ENCODE measurements at regions not wholly inside any gene's neighbourhood (a gene's known extent, or its start where the extent isn't known, plus 50 kb on each side); places are given as distances from the start of the nearest gene placed in this dataset.

DNA sequence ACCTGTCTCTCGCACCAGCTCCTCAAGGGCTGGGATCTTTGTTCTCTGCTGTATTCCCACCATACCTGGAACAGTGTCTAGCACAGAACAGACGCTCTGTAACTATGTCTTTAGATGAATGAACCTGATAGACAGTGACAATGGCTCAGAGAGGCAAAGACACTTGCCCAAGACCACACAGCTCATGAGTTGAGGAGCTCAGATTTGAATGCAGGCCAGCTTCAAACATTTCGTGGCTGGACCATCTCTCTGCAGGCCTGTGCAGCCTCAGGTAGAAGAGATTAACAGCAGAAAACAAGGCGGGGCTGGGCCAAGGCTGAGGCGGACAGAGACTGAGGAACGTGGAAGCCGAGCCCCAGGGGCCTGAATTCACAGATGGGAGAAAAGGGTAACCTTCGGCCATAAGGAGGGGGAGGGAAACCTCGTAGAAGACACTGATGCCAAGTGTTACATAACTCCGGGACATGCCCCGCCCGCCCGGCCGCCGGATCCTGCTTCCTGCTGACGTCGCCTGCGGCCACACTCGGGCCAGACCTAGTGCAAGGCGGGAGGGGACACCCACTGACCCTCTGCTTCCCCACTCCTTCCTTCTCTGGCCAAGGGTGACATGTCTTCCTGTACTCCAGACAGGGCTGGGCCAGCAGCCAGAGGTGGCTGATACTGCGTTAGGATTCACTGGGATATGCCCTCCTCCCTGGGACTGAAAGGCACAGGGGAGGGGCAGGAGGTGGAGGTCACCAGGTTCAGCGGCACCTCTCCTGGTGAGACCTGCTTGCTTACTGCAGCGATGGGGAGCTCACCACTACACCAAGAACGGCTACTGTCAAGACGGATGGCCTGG is 86.8 kb downstream of the RFLNA start:
- H3K9me1 ChIP-seq (ENCODE audit: insufficient read depth, low read length) = peaks cover 16% of the 10 kb centered on the region; the same call in 1 of the 2 replicates
- peak overlapping the region; percentile 33; the same call in 1 of the 2 replicates for H3K18ac ChIP-seq (ENCODE audit: low read depth, low read length)
- H2AFZ ChIP-seq (replicated peaks; ENCODE audit: low read length, poor library complexity) = peak overlapping the region; percentile 25
- no peak overlapping the region for H3K4me3 ChIP-seq (ENCODE audit: insufficient read depth, low read depth, low read length)
- H4K5ac ChIP-seq (ENCODE audit: low read depth, low read length) = peak overlapping the region; percentile 19; the same call in 1 of the 2 replicates
- H3K4ac ChIP-seq (ENCODE audit: low read depth, low read length) = peak overlapping the region; percentile 95
- no peak overlapping the region for H3K4me2 ChIP-seq (ENCODE audit: low read depth, low read length)
- H2BK120ac ChIP-seq (ENCODE audit: low read depth, low read length) = peak overlapping the region; percentile 91
- peak; percentile 56; the same call in 1 of the 2 replicates for TF ChIP-seq CEBPB (IDR thresholded peaks at IDR 0.05; ENCODE audit: low read depth, low read length)
- TF ChIP-seq MAZ (IDR thresholded peaks at IDR 0.05; ENCODE audit: borderline replicate concordance, low read depth, low read length) = peak; percentile 50
- no peak for TF ChIP-seq RFX5 (IDR thresholded peaks at IDR 0.05; ENCODE audit: low read depth, low read length)
- TF ChIP-seq, protein P1, sequence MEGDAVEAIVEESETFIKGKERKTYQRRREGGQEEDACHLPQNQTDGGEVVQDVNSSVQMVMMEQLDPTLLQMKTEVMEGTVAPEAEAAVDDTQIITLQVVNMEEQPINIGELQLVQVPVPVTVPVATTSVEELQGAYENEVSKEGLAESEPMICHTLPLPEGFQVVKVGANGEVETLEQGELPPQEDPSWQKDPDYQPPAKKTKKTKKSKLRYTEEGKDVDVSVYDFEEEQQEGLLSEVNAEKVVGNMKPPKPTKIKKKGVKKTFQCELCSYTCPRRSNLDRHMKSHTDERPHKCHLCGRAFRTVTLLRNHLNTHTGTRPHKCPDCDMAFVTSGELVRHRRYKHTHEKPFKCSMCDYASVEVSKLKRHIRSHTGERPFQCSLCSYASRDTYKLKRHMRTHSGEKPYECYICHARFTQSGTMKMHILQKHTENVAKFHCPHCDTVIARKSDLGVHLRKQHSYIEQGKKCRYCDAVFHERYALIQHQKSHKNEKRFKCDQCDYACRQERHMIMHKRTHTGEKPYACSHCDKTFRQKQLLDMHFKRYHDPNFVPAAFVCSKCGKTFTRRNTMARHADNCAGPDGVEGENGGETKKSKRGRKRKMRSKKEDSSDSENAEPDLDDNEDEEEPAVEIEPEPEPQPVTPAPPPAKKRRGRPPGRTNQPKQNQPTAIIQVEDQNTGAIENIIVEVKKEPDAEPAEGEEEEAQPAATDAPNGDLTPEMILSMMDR (conservative IDR thresholded peaks at IDR 0.05; ENCODE audit: low read depth, low read length) = no peak
- no peak for TF ChIP-seq BHLHE40 (IDR thresholded peaks at IDR 0.05; ENCODE audit: low read depth, low read length)
- TF ChIP-seq RCOR1 (IDR thresholded peaks at IDR 0.05; ENCODE audit: insufficient replicate concordance, low read length) = no peak
- TF ChIP-seq MXI1 (IDR thresholded peaks at IDR 0.05; ENCODE audit: borderline replicate concordance, low read depth, low read length) = no peak
- TF ChIP-seq RAD21 (IDR thresholded peaks at IDR 0.05; ENCODE audit: low read length) = no peak
- TF ChIP-seq NFE2L2 (IDR thresholded peaks at IDR 0.05; ENCODE audit: low read depth, low read length) = no peak
- TF ChIP-seq MAFK (IDR thresholded peaks at IDR 0.05; ENCODE audit: low read depth, low read length) = no peak
- peak overlapping the region; percentile 72 to 93 for H4K8ac ChIP-seq (ENCODE audit: low read depth in 2 of 2, low read length in 2 of 2)
- peak overlapping the region; percentile 73 for H3K14ac ChIP-seq (replicated peaks; ENCODE audit: low read depth, low read length)
- H2BK20ac ChIP-seq (ENCODE audit: low read depth, low read length) = peak overlapping the region; percentile 50
- in situ Hi-C loops (cut with MboI; ENCODE audit: low sequenced_read_pairs) (loop anchor here (5.0 to 10.0 kb wide), 2 partner anchors 183 to 386 kb away; partner anchors contain the start of gene NCOR2), intact Hi-C loops (cut with micrococcal nuclease) (loop anchor here (10.0 kb wide), 1 partner anchor 523 kb away; no protein-coding TSS in a partner anchor), dilution Hi-C loops (cut with HindIII; ENCODE audit: low sequenced_read_pairs, unreplicated experiment) (no loop called here)
- WGBS, 2 experiments (ENCODE audit: extremely low coverage in 2 of 2, insufficient read length in 1 of 2) = 81% methylated on average over 4 of the region's 25 CpGs; no CpG with 5 or more reads in 1 of the 2 experiments
- no peaks in the 10 kb centered on the region for H3K9me3 ChIP-seq (ENCODE audit: control insufficient read depth, insufficient read depth, low read length)
- H3K9ac ChIP-seq (ENCODE audit: low read depth, low read length) = 0 out of 2 replicates have a peak overlapping the region, but pooled peaks have one; percentile 4
- peak overlapping the region; percentile 37 for H2BK15ac ChIP-seq (ENCODE audit: low read depth, low read length)
- H3K36me3 ChIP-seq (ENCODE audit: control insufficient read depth, insufficient read depth, low read length) = peaks cover 64% of the 10 kb centered on the region
- no peak overlapping the region for H3K56ac ChIP-seq (ENCODE audit: extremely low read depth, insufficient read depth, low read length)
- H2AK5ac ChIP-seq (ENCODE audit: low read depth, low read length) = peak overlapping the region; percentile 94
- peaks cover 66% of the 10 kb centered on the region for H4K20me1 ChIP-seq (ENCODE audit: insufficient read depth, low read length)
- H3K79me1 ChIP-seq (ENCODE audit: low read depth in 1 of 2, low read length in 2 of 2) = peaks cover 37 to 82% of the 10 kb centered on the region in 2 experiments
- H3K4me1 ChIP-seq (ENCODE audit: control insufficient read depth, insufficient read depth, low read length) = peaks cover 56% of the 10 kb centered on the region
- peak overlapping the region; percentile 78 for H3K27ac ChIP-seq (ENCODE audit: insufficient read depth, low read length)
- peak overlapping the region; percentile 92 for H4K91ac ChIP-seq (ENCODE audit: insufficient read depth, low read depth, low read length)
- peak overlapping the region; percentile 94 for H2BK5ac ChIP-seq (ENCODE audit: low read depth, low read length, poor library complexity, severe bottlenecking)
- DNase-seq (peak; percentile 59), ATAC-seq (ENCODE audit: low read depth) (no peak)
- CTCF ChIA-PET = no interaction called here
- BruUV-seq (replicated peaks) = no TSS peak
- POLR2A ChIA-PET (ENCODE audit: unreplicated experiment) = no interaction called here
- peak overlapping the region; percentile 74 for H2AK9ac ChIP-seq (replicated peaks; ENCODE audit: low read depth, low read length, poor library complexity)
- peak overlapping the region; percentile 18 for H3K23ac ChIP-seq (ENCODE audit: low read depth, low read length)
- no peaks in the 10 kb centered on the region for H3K27me3 ChIP-seq (ENCODE audit: control insufficient read depth, insufficient read depth, low read length)

Data from IMR-90 (cell line).